Endothelial cell of umbilical vein (primary cell): ENCODE measurements at regions not wholly inside any gene's neighbourhood (a gene's known extent, or its start where the extent isn't known, plus 50 kb on each side); places are given as distances from the start of the nearest gene placed in this dataset.

Experiments
- BruUV-seq: library from RNA; stranded (reverse); fragments of 400-500 nt; replicated peaks from 2 replicates; lab custom pipeline; 2021; lab: Mats Ljungman, UMichigan
- CTCF ChIA-PET: fragments of 300-600, 350-600 bp; sonication (Branson Sonifier 250); formaldehyde crosslinking; loops from one replicate; lab custom pipeline; 2021; ENCODE audit warnings: antibody characterized with exemption, inconsistent platforms; lab: Charles Lee
- POLR2A ChIA-PET: fragments of 300-600, 350-600 bp; sonication (Branson Sonifier 250); formaldehyde crosslinking; loops from one replicate; lab custom pipeline; 2021; ENCODE audit warnings: antibody characterized with exemption, inconsistent platforms; lab: Charles Lee
- DNase-seq: peaks from one replicate; pipeline ENCODE4 v3.0.0-alpha.2; 2011; ENCODE audit warnings: low read depth, low spot score
- FAIRE-seq: peaks from 2 replicates; lab custom pipeline; 2011; peaks lifted over from hg19 to GRCh38; lab: Jason Lieb, UNC
- H2AFZ ChIP-seq: 2 replicates; pipeline ENCODE4 v1.6.0; 2012; ENCODE audit warnings: low read depth, low read length, control low read depth, inconsistent platforms
- H3K27ac ChIP-seq: 2 replicates; pipeline ENCODE4 v1.5.1; 2011; ENCODE audit warnings: low read depth, mild to moderate bottlenecking, control low read depth, low read length, moderate library complexity; ENCODE audit not compliant: insufficient read depth
- H3K27me3 ChIP-seq, 2 experiments: 2 replicates each; pipeline versions ENCODE4 v1.6.0 to v1.6.1; 2011; ENCODE audit warnings: low read length in 2 of 2, mixed read lengths in 1 of 2; ENCODE audit not compliant: control insufficient read depth in 2 of 2, insufficient read depth in 2 of 2
- H3K36me3 ChIP-seq, 2 experiments: 2 replicates in 1 of 2; 3 replicates in 1 of 2; pipeline ENCODE4 v1.5.1; 2011; ENCODE audit warnings: low read length in 2 of 2, mild to moderate bottlenecking in 1 of 2, moderate library complexity in 1 of 2; ENCODE audit not compliant: control insufficient read depth in 2 of 2, insufficient read depth in 2 of 2; ENCODE audit errors: extremely low read depth in 1 of 2
- H3K4me1 ChIP-seq: 3 replicates; pipeline ENCODE4 v1.5.1; 2011; ENCODE audit warnings: mild to moderate bottlenecking, low read length; ENCODE audit not compliant: control insufficient read depth, insufficient read depth; ENCODE audit errors: extremely low read depth
- H3K4me2 ChIP-seq: 2 replicates; pipeline ENCODE4 v1.6.1; 2011; ENCODE audit warnings: low read length, control low read depth, mixed read lengths; ENCODE audit not compliant: insufficient read depth
- H3K4me3 ChIP-seq, 3 experiments: fragments of 200-600 bp in 1 of 3; sonication (generic), shearing (Covaris generic) in 1 of 3; replicated peaks in 1 of 3; 2 replicates each; pipeline ENCODE4 v1.5.1; 2011 to 2016; ENCODE audit warnings: control low read depth in 3 of 3, low read length in 3 of 3, mild to moderate bottlenecking in 2 of 3, inconsistent platforms in 1 of 3, low read depth in 1 of 3, moderate library complexity in 1 of 3; ENCODE audit not compliant: insufficient read depth in 1 of 3
- H3K79me2 ChIP-seq: 2 replicates; pipeline ENCODE4 v1.6.0; 2012; ENCODE audit warnings: low read length, inconsistent platforms; ENCODE audit not compliant: control insufficient read depth, insufficient read depth
- H3K9ac ChIP-seq: replicated peaks from 2 replicates; pipeline ENCODE3; 2011; ENCODE audit warnings: low read length, control low read depth; ENCODE audit not compliant: insufficient read depth; ENCODE audit errors: extremely low read depth
- H3K9me1 ChIP-seq: replicated peaks from 3 replicates; pipeline ENCODE4 v1.6.0; 2011; ENCODE audit warnings: mild to moderate bottlenecking, low read length; ENCODE audit not compliant: control insufficient read depth, insufficient read depth; ENCODE audit errors: extremely low read depth
- H3K9me3 ChIP-seq: replicated peaks from 2 replicates; pipeline ENCODE4 v1.5.1; 2012; ENCODE audit warnings: low read length, inconsistent platforms; ENCODE audit not compliant: control insufficient read depth, insufficient read depth
- H4K20me1 ChIP-seq: replicated peaks from 2 replicates; pipeline ENCODE3; 2011; ENCODE audit warnings: mild to moderate bottlenecking, low read length; ENCODE audit not compliant: control insufficient read depth, insufficient read depth; ENCODE audit errors: extremely low read depth
- CTCF ChIP-seq, 2 donors: IDR thresholded peaks; 1 replicate in 1 of 2; 2 replicates in 1 of 2; pipeline ENCODE4 v1.5.1; 2011; ENCODE audit warnings: low read length in 2 of 2, mild to moderate bottlenecking in 2 of 2, moderate library complexity in 2 of 2, control low read depth in 1 of 2, inconsistent platforms in 1 of 2, low read depth in 1 of 2; ENCODE audit not compliant: insufficient read depth in 1 of 2; ENCODE audit errors: extremely low read depth in 1 of 2
- EZH2 ChIP-seq: IDR thresholded peaks from 2 replicates; pipeline ENCODE4 v1.6.1; 2012; ENCODE audit warnings: borderline replicate concordance, low read depth, mild to moderate bottlenecking, moderate library complexity, low read length, inconsistent platforms; ENCODE audit not compliant: severe bottlenecking
- FOS ChIP-seq: IDR thresholded peaks from 2 replicates; pipeline ENCODE4 v1.6.1; 2011; ENCODE audit warnings: mild to moderate bottlenecking, low read length, moderate library complexity, borderline replicate concordance; ENCODE audit not compliant: insufficient read depth
- GATA2 ChIP-seq: IDR thresholded peaks from 2 replicates; pipeline ENCODE4 v1.7.0; 2011; ENCODE audit warnings: low read depth, mild to moderate bottlenecking, moderate library complexity, mixed read lengths, low read length; ENCODE audit not compliant: insufficient read length, insufficient read depth
- JUN ChIP-seq: IDR thresholded peaks from 2 replicates; pipeline ENCODE4 v1.6.1; 2011; ENCODE audit warnings: borderline replicate concordance, low read depth; ENCODE audit not compliant: insufficient read length, insufficient read depth
- MAX ChIP-seq: IDR thresholded peaks from 2 replicates; pipeline ENCODE4 v1.6.1; 2011; ENCODE audit not compliant: insufficient read depth, insufficient read length
- MYC ChIP-seq: IDR thresholded peaks from one replicate; pipeline ENCODE4 v1.6.1; 2011; ENCODE audit warnings: mild to moderate bottlenecking, low read depth, low read length
- POLR2A ChIP-seq: IDR thresholded peaks from 2 replicates; pipeline ENCODE4 v1.6.1; 2012; ENCODE audit warnings: low read depth, mild to moderate bottlenecking, control low read depth, low read length
- POLR2AphosphoS5 ChIP-seq: IDR thresholded peaks from 2 replicates; pipeline ENCODE4 v1.6.1; 2012; ENCODE audit warnings: low read depth, mild to moderate bottlenecking, control low read depth, low read length, moderate library complexity; ENCODE audit not compliant: insufficient read depth
- dilution Hi-C: fragments of 300-500 bp; cut with MboI; formaldehyde crosslinking; loops from one replicate; pipeline ENCODE4 v1.15.0; 2019; ENCODE audit warnings: low sequenced_read_pairs; ENCODE audit not compliant: extremely low pct_ligation_motif_present
- intact Hi-C: fragments of 100-400 bp; cut with micrococcal nuclease; formaldehyde crosslinking; loops from one replicate; pipeline ENCODE4 v1.10.0; 2022

DNA sequence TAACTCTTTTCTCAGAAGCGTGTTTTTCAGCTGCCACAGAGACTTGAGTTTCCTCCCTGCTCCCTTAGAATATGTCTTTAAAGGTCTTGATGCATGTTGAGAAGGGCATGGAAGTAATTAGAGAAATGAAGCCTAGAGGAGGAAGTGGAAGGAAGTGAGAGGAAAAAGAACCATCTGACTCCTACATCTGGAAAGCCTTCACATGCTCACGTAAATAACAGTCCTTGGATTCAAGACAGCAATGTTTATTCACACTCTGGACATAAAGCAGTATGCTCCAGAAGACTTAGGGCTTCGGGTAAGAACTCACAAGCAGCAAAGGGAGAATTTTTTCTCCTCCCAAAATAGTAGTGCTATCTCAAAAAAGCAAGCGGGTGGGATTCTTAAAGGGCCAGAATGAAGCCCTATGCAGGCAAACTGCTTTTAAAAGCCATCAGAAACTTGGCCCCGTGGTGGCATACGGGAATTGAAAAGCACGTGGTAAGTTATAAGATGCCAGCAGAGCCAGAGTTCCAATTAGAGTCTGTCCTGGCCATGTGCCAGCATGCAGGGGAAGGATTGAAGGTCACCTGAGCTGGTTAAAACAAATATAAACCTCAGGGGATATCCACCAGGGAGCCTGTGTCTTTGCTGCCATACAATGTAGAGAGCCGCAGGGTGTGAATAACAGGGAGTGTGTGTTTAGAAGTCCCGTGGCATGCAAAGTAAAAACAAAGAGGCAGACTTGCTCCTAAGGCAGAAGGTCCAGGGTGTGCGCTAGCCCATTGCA is 380.8 kb upstream of the NDN start:
- Histone ChIP-seq H2AFZ (no peak overlapping the region), H4K20me1 (no peaks in the 10 kb centered on the region), H3K9me1 (no peaks in the 10 kb centered on the region), H3K9ac (no peak overlapping the region), H3K27ac (no peak overlapping the region), H3K79me2 (no peaks in the 10 kb centered on the region), H3K36me3 (no peaks in the 10 kb centered on the region), H3K4me2 (no peak overlapping the region), H3K4me3 (no peak overlapping the region), H3K9me3 (no peaks in the 10 kb centered on the region), H3K4me1 (no peaks in the 10 kb centered on the region), H3K27me3 (no peaks in the 10 kb centered on the region)
- dilution Hi-C loops, result no loop called here
- BruUV-seq, result no TSS peak
- TF ChIP-seq POLR2A (no peak), POLR2AphosphoS5 (no peak), GATA2 (no peak), CTCF (IDR thresholded peaks at IDR 0.05; ENCODE audit: extremely low read depth in 1 of 2, insufficient read depth in 1 of 2, low read depth in 1 of 2, low read length in 2 of 2) (no peak), EZH2 (no peak), FOS (no peak), JUN (no peak), MYC (no peak), MAX (no peak)
- POLR2A ChIA-PET, result no interaction called here
- DNase-seq (no peak), FAIRE-seq (no peak)
- intact Hi-C loops, result no loop called here
- CTCF ChIA-PET, result no interaction called here
